Right renal cortex interstitium (tissue), 3 donors: ENCODE measurements at regions not wholly inside any gene's neighbourhood (a gene's known extent, or its start where the extent isn't known, plus 50 kb on each side); places are given as distances from the start of the nearest gene placed in this dataset.
A peak's percentile ranks its signal among the peaks of the same experiment; 100 is the strongest.
"Not testable (repeated sequence)": the region's sequence is repeated elsewhere in the genome, so short reads cannot be mapped to it uniquely, and the experiment has no call there.

ENCODE experiments used
- DNase-seq, 3 donors: peaks; one replicate each; pipeline ENCODE4 v3.0.0-alpha.2; 2013; ENCODE audit warnings: low read depth in 3 of 3, low spot score in 2 of 3

DNA sequence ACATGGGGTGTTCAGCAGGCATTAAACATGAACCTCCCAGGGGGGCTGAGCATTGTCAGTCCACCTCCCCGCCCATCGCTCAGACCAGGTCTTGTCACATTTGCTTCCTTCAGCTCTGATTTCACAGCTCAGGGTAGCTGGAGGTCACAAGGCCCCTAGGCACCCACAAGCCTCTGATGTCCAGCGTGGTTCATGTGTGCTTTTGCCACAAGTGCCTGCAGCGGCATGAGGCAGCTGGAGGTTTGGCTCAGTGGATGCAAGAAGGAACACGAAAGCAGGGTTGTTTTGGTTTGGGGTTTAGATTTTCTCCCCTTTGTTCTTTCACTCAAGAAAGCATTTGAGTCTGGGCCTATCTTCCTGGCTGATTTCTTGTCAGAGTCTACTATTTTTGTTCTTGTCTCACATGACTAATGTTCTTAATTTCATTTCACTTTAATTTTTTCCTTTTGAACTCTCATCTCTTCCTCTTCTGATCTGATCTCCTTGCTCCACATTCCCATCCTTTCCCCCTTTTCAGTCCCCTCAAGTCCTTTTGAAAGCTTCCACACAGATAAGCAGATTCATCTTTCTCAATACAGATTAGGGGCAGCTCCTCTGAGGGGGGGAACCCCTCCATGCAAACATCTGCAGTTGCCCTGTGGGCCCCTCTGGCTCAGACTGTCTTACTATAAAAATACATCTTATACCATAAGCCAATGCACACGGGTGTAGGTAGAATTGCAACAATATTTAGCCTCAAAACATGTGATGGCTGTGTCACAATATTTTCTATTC lies 68.1 kb upstream of the CEP85L start:
- no peak for DNase-seq

DNA sequence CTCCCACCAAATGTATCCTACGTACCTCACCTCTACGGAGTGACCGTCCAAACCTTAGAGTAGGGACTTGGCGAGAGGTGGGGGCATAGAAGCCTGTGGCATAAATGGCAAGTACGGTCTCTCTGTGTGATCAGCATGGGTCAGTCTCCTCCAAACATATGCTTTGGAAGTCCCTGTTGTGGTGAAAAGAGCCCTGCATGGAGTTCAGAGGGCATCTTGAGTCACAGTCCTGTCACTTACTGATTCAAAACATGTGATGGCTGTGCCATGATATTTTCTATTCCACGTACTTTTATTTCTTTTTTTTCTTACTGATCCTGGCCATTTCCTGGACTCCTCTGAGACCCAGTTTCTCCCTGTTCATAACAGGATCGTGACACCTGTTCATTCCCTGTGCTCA lies 67.5 kb upstream of the CEP85L start:
- DNase-seq: no peak

DNA sequence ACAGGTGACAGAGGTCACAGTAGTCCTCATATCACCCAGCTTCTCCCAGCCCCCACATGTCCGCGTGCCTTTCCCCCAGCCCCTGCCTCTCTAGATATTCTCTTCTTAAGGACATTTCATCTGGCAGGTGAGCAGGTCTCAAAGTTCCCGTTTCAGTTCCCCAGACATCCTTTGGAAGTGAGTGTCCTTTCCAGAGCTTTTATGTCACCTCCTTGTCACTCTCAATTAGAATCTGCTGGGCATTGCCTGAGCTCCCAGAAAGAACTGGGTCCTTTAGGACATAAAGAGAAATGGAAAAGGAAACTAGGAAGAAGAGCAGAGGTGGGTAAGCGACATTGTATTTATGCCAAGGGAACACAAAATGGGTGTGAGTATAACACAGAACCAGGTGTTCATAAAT lies 66.9 kb upstream of the CEP85L start:
- no peak for DNase-seq

DNA sequence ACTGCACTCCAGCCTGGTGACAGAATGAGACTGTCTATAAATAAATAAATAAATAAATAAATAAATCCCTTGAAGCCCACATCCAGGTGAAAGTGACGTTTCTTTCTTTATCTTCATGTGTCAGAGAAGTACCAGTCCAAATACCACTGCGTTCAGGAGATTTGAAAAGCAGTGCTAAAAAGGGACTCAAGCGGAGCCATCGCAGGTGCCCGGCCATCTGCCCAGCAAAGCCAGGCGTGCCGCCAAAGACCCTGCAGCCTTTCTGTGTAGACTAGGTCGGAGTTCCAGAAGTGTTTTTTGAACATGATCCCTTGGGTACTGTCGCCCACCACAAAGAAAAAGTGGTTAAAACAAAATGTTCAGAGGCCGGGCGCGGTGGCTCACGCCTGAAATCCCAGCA lies 65.7 kb upstream of the CEP85L start:
- no peak for DNase-seq

DNA sequence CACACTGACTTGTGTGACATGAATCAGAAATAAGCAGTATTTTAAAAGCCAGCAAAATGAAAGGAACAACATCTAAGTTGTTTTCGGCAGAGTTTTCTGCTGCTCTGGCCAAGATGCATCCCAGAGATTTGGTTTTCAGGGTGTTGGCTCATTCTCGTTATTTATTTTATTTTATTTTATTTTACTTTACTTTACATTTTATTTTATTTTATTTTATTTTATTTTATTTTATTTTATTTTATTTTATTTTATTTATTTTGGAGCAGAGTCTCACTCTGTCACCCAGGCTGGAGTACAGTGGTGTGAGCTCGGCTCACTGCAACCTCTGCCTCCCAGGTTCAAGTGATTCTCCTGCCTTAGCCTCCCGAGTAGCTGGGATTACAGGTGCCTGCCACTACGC lies 64.5 kb upstream of the CEP85L start:
- not testable (repeated sequence) for DNase-seq

DNA sequence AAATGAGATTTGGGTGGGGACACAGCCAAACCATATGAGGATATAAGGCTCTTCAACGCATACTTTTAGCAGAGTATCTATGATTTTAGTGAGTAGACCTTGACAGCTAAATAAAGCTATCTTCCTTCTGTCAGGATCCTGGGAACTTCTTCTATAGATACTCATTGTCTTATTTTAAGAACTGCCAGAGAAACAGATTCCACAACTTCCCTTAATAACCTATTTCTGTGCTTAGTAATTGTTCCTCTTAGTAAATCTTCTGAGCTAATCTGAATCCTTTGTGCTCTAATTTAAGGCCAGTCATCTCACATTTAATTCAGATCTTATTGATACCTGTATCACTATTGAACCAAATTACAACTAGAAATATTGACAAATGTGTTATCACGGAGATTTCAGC lies 64.0 kb upstream of the CEP85L start:
- no peak for DNase-seq

DNA sequence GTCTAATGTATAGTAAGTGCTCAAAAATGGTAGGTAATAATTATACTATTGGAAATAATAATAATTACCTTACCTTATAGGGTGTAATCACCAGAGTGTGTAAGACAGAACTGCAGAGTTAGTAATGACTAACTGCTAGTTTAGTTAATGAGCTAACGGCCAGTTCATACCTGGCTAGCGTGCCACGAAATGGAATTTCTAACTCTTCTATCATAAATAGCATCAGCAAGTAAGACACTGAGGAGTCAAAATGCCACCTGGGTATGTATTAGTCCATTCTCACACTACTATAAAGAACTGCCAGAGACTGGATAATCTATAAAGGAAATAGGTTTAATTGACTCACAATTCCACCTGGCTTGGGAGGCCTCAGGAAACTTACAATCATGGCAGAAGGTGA lies 63.4 kb upstream of the CEP85L start:
- no peak for DNase-seq

DNA sequence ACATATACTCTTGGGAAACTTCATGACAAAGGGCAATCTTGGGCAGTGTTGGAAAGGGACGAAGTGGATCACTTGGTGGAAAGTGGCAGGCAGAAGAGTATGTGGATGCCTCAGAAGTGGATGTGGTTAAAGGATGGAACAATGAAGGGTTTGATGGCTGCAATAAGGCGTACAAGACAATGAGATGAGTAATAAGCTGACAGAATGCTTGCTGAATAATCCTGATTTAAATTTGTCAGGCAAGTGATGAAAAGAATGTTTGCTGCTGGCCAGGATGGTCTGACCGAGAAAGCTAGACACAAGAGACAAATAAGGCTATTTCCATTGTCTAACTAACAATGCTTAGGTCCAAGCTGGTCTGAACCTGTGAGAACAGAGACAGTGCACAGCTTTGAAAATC lies 61.6 kb upstream of the CEP85L start:
- no peak for DNase-seq

DNA sequence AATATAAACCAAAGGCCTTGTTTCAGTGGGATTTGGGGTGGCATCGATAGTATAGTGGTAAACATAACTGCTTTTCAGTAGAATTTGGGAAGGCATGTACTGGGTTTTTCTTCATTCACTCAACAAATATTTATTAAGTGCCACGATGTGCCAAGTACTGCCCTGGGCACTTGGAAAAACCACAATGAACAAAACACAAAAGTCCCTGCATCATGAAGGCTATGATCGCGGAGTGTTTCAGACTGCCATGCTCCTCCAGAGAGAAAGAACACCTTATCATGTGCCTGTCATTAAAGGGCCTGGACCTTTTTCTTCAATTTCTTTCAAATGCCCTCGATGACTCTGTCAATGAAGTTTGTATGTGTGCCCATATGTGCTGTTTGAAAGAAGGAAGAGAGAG lies 59.2 kb upstream of the CEP85L start:
- no peak for DNase-seq

DNA sequence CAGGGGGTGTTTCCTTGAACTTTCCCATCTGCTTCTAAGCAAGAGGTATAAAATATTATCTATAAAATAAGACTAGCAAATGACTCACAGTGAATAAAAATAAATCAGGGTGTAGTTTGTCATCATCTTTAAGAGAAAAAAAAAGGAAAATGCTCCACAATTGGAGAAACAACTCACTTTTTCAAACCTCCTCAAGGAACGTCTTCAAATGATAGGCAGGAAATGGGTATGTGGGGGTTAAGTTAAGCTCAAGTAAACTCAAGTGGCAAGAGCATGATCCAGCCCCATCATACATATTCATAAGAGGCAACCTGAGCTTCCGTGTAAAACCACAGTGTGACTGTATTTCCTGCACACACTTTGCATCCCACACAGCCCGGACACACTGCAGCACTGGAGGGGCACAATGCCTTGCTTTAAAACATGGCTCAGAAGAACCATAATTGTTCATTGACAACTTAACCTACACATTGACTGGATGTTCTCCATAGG lies 58.5 kb upstream of the CEP85L start:
- peak in 1 of 3 donors; percentile 15 for DNase-seq

DNA sequence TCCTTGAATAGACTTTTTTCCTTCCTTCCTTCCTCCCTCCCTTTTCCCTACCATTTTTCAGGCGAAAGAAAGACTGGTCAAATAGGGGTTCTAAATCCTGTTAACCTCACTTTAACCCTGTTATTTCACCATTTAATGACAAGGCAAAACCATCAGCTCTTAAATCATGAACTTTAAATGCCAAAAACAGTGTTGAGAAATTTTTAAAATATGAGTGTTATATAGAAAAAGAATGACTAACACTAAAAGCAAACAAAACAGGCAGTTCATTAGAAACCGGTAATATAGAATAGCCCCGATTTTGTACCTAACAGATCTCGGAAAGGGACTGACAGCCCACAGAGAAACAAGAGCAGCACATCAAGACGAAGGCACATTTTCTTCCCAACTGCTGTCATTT lies 57.4 kb upstream of the CEP85L start:
- no peak for DNase-seq

DNA sequence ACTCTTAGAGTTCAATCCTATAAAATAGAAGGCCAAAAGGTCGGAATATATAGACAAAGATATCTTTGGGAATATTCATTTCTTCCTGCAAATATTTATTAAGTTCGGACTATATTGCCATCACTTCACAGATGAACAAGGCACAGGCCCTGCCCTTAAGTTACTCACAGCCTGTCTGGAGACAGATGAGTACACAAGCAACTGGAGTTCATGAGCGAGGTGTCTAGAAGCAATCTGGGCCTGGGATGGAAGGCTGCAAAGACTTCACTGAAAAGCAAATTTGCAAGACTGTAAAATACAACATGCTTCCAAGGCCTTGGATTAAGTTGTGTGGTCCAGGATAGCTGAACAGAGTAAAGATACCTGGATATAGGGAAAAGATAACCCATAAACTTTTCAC lies 56.7 kb upstream of the CEP85L start:
- DNase-seq: no peak

DNA sequence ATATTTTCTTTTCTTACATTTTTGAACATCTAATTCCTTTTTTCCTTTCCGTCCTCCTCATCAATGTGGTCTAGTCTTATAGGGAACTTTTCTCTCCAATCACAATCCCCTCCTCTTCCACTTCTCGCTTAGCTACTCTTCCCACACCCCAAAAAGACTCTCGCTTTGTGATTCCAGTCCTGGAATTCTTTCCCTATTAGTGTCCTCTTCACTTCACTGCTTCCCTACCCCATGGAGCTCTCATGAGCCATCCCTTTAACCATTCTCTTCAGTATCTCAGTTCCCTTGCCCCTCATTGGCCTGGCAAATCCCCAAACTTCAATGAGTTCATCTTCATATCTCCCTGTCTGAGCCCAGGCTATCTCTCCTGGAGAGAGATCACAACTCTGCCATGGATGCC lies 55.3 kb upstream of the CEP85L start:
- DNase-seq: no peak

DNA sequence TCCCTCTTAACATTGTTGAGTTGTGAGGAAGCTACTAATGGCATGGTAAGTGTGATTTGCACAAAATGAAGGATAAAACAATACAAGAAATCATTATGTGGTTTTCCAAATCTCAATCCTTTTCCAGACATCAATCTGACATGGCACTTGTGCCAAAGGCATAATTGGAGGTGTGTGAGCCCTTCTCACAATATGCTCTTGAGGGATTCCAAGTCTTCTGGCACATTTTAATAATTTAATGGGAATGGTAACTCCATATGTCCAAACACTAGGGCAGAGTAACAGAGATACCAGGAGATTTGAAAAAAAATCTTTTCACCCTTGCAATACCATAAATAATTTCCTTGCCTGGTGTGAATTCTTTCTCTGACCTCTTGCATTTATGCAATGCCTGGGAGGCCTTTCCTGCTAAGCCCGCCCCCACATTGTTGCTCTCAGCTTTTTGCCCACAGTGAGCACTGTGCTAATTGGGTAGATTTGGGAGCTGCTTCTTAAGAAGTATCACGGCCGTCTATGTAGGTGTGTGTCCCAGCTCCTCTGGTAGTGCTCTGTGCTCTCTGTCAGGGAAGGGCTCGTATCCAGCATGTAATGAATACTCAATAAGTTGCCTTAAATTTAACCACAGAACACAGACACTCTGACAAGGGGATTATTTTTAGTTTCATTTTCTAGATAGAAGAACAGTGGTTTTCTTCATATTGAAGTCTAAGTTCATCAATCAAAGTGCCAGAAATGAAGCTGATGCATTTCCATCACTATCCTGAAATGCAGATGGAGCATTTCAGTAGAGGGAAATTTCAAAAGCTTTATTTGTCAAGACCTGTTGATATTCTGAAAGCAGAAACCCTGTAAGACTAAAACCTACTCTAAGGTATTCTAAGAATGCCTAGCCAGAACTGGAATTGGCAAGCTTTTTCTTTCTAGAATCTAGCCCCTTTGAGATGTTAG lies 54.4 kb upstream of the CEP85L start:
- DNase-seq: no peak

DNA sequence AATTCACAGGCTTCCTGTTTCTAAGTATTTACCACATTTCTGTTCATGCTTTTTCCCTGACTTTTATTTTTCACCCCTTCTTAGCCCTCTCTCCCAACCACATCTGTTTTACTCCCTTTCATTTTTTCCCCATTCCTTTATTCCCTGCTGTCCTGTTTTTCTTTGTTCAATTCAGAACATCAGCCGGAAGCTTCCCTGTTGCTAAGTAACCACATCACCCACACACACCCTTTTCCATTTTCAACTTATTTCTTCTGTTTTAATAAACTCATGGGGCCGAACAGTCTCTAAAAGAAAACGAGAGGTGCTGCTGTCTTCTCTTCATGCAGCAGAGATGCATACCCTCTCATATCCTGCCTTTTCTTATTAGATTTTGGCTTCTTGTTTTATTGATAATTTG lies 53.5 kb upstream of the CEP85L start:
- DNase-seq: no peak

DNA sequence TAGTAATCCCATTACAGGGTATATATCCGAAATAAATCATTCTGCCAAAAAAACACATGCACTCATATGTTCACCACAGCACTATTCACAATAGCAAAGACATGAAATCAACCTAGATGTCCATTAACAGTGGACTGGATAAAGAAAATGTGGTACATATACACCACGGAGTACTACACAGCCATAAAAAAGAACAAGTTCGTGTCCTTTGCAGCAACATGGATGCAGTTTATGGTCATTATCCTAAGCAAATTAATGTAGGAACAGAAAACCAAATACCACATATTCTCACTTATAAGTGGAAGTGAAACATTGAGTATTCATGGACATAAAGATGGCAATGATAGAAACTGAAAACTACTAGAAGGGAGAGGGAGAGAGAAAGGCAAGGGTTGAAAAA lies 49.9 kb upstream of the CEP85L start:
- not testable (repeated sequence) for DNase-seq
